ENCODE measurements at regions not wholly inside any gene's neighbourhood (a gene's known extent, or its start where the extent isn't known, plus 50 kb on each side); places are given as distances from the start of the nearest gene placed in this dataset.
"Not testable (repeated sequence)": the region's sequence is repeated elsewhere in the genome, so short reads cannot be mapped to it uniquely, and the experiment has no call there.

DNA sequence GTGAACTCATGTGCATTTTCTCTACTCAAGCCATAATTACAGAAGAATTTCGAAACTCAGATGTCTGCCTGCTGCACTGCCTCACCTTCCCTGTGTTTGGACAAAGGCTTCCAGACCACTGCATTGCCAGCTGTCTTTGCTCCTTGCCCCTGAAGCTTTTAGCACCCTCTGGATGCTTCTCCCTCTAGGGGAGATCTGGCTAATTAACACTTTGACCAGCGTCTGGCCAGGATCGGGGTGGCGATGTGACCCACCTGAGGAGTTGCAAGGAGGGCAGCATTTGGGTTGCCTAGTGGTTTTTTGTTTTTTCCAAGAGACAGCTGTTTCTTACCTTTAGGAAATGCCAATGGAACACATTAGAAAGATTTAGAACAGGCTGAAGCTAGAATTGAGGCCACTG is 127.7 kb upstream of the ZNF536 start:
- CTCF ChIA-PET, result no interaction called here
- Mint-ChIP-seq H3K4me3 (no peak overlapping the region), H3K36me3 (no peaks in the 10 kb centered on the region), H3K27me3 (peaks cover 3% of the 10 kb centered on the region), H3K27ac (no peak overlapping the region), H3K4me1 (no peaks in the 10 kb centered on the region), H3K9me3 (ENCODE audit: low read depth) (no peaks in the 10 kb centered on the region)
- no peak for DNase-seq
- ATAC-seq, result no peak

DNA sequence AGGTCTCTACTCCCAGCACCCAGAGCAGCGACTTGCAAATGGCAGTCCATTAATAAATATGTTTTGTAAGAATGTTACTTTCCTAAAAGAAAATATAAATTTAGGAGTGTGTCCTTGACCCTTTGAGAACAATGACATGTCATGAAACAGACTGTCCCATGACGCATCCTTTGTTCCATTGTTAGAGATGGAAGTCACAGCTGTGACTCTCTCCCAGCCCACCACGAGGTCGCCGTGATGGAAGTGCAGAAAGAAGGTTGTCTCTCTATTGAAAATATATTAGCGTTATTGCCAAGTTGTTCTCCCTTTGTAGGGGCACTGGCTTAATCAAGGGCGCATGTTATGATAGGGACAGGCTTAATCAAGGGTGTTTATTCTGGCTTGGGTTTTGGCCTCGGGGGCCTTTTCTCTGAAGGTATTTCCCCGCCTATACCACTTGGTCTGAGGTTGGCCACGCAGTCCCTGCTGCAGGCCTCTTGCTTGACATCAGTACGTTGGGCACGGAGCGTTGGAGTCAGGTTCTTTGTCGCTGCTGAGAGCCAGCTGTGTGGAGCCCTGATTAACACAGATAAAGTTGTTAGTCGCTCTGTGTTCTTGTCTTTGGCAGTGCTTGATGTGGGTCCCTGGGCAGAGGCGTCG is 126.7 kb upstream of the ZNF536 start:
- Mint-ChIP-seq H3K9me3 (ENCODE audit: low read depth) (no peaks in the 10 kb centered on the region), H3K36me3 (no peaks in the 10 kb centered on the region), H3K4me1 (no peaks in the 10 kb centered on the region), H3K27ac (no peak overlapping the region), H3K27me3 (peaks cover 3% of the 10 kb centered on the region), H3K4me3 (no peak overlapping the region)
- CTCF ChIA-PET, result no interaction called here
- ATAC-seq, result no peak
- no peak for DNase-seq

DNA sequence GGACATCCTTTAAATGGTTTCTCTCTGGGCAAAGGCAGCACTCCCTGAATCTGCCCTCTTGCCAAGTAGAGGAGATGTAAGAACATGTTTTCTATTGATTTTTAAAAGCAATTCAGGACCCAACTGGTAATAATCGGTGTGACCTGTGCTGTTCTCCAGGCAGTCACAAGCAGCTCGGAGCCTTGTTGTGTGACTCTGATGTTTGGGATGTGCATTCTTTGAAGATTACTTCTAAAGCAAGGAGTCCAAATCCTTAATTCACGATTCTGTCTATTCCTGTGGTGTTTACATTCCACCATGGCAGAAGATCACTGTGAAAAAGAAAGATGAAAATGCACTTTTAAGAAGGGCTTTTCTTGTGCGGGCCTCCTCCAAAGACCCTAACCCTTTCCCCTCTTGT is 122.3 kb upstream of the ZNF536 start:
- ATAC-seq, result no peak
- Mint-ChIP-seq H3K4me3 (no peak overlapping the region), H3K4me1 (no peaks in the 10 kb centered on the region), H3K9me3 (ENCODE audit: low read depth) (no peaks in the 10 kb centered on the region), H3K27me3 (peaks cover 21% of the 10 kb centered on the region), H3K27ac (no peak overlapping the region), H3K36me3 (no peaks in the 10 kb centered on the region)
- CTCF ChIA-PET, result no interaction called here
- DNase-seq, result no peak

DNA sequence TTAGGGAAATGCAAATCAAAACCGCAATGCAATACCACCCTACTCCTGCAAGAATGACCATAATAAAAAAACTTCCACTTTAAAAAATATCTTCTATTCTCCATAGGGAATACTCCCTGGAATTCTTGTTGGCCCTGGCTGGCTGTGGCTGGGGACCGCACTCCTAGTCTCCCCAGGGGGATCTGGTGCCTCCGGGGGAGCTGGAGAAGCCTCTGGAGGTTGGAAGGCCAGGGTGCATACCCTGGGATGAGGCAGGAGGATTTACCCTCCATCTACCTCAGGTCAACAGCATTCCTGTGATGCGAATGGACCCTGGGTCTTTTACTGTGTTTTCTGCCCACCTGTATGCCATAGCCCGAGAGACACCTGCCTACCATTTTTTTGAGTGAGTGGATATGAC is 120.0 kb upstream of the ZNF536 start:
- H3K4me3 Mint-ChIP-seq, result no peak overlapping the region
- peaks cover 43% of the 10 kb centered on the region for H3K27me3 Mint-ChIP-seq
- DNase-seq (no peak), ATAC-seq (no peak)
- CTCF ChIA-PET, result no interaction called here
- no peaks in the 10 kb centered on the region for H3K9me3 Mint-ChIP-seq (ENCODE audit: low read depth)
- no peaks in the 10 kb centered on the region for H3K4me1 Mint-ChIP-seq
- no peak overlapping the region for H3K27ac Mint-ChIP-seq
- H3K36me3 Mint-ChIP-seq, result no peaks in the 10 kb centered on the region

DNA sequence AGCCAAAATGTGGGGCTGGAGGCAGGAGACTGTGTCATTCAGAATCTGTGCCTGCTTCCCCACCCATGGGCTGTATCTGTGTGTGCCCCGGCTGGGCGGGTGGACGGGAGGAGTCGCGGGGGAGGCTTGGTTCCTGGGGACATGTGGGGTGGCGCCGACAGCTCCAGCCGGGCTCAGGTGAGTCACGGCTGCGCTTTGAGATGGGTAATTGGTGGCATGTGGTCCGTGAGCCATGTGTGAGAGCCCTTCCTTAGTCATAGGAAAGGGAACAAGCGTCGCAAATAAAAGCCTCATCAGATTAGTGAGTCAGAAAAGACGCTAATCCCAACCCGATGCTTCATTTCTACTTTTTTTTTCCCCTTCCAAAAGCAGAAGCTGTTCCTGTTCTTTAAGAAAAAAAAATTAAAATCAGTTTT is 118.6 kb upstream of the ZNF536 start:
- H3K27me3 Mint-ChIP-seq, result peaks cover 43% of the 10 kb centered on the region

DNA sequence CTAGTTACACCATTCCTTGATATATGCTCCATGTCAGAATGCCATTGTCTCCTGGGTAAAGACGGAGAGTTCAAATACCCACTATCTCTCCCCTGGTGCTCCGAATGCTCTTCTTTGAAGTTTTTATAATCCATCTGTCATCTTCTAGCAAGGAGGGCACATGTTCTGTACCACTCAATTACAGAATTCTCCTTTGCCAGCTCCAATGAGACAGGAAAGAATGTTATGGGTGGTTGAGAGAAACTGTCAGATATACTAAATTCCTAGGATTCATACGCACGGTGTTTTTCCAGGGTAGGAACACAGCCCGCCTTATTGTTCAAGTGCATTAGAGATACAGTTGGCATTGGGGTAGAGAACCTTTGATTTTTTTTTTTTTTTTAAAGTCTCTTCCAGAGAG is 118.0 kb upstream of the ZNF536 start:
- ATAC-seq (no peak), DNase-seq (no peak)
- Mint-ChIP-seq H3K36me3 (no peaks in the 10 kb centered on the region), H3K27me3 (peaks cover 43% of the 10 kb centered on the region), H3K27ac (no peak overlapping the region), H3K4me1 (no peaks in the 10 kb centered on the region), H3K9me3 (ENCODE audit: low read depth) (no peaks in the 10 kb centered on the region), H3K4me3 (no peak overlapping the region)
- CTCF ChIA-PET, result no interaction called here

More for the DNA sequence above, 118.6 kb upstream of the ZNF536 start:
- H3K9me3 Mint-ChIP-seq (ENCODE audit: low read depth), result no peaks in the 10 kb centered on the region
- no peaks in the 10 kb centered on the region for H3K4me1 Mint-ChIP-seq
- no peaks in the 10 kb centered on the region for H3K36me3 Mint-ChIP-seq
- H3K27ac Mint-ChIP-seq, result no peak overlapping the region
- CTCF ChIA-PET, result interaction anchor here (1.1 kb wide), 1 partner anchor 10 kb away, joined by 3 read pairs; no protein-coding TSS in a partner anchor
- ATAC-seq (no peak), DNase-seq (no peak)
- H3K4me3 Mint-ChIP-seq, result no peak overlapping the region

DNA sequence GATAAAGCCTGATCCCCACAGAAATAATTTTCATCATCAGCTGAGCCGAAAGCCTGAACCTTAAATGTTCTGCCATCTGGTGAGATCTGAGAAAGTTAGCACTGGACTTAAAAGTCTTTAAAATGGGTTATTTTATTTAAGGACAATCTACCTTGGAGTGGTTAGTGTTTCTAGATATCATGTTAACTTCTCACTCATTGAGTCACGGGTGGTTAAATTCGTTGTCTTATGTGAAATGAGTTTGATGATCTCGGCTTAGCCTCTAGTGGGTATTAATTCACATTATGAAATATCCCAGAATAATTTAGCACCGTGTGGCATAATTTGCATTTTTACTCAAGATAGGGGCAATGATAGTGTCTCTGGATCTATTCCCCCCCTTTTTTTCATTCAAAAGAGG is 117.4 kb upstream of the ZNF536 start:
- no peaks in the 10 kb centered on the region for H3K4me1 Mint-ChIP-seq
- CTCF ChIA-PET, result no interaction called here
- ATAC-seq, result no peak
- no peak overlapping the region for H3K27ac Mint-ChIP-seq
- no peak overlapping the region for H3K4me3 Mint-ChIP-seq
- no peaks in the 10 kb centered on the region for H3K36me3 Mint-ChIP-seq
- no peaks in the 10 kb centered on the region for H3K9me3 Mint-ChIP-seq (ENCODE audit: low read depth)
- peaks cover 43% of the 10 kb centered on the region for H3K27me3 Mint-ChIP-seq
- no peak for DNase-seq

DNA sequence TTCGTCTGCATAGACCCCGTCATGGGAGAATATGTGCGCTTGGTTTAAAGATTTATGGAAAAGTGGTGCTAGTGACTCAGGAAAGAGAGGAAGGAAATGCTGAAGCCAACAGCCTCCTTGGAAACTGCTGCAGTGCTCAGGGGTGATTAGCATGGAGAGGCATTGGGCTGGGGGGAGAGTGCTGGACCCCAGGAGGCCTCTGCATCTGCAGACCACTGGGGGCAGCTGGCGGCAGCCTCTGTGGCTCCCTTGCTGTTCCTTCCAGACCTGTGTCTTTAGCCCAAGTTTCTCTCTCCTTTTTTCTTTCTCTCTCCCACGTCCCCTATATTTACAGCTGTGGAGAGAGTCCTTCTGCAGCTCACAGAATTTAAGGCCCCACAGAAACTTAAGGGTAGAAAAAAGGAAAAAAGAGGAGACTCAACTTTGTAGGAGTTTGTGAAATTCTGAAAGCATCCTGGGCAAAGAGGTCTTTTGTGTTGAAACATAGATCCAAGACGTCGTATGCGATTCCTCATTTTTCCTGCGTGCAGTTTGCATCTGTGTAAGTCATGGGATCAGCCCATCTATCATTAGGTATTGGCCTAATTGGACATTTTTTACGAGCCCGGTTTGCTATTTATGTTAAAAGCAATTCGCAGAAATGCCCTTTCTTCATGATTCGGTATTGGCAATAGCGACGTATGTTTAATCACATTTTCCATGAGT is 116.2 kb upstream of the ZNF536 start:
- Mint-ChIP-seq H3K4me3 (no peak overlapping the region), H3K27me3 (peaks cover 43% of the 10 kb centered on the region), H3K4me1 (no peaks in the 10 kb centered on the region), H3K27ac (no peak overlapping the region), H3K9me3 (ENCODE audit: low read depth) (no peaks in the 10 kb centered on the region), H3K36me3 (no peaks in the 10 kb centered on the region)
- no peak for ATAC-seq
- DNase-seq, result no peak
- CTCF ChIA-PET, result no interaction called here

DNA sequence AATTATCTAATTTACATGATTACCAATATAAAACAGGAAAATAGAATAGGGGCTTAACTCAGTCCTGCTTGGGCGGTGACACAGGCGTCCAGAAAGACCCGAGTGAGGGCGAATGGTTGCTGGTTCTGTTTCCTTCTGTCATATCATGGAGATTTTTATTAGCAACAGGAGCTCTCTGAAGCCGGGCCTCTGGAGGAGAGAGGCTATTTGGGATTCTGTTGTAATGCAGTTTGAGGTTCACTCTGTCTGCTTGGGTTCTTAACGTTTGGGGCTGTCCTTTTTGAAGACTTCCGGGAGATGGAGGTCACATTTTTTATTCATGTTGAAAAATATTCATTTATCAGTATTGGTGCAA is 115.7 kb upstream of the ZNF536 start:
- H3K27ac Mint-ChIP-seq, result no peak overlapping the region
- ATAC-seq, result no peak
- CTCF ChIA-PET, result no interaction called here
- no peaks in the 10 kb centered on the region for H3K9me3 Mint-ChIP-seq (ENCODE audit: low read depth)
- H3K27me3 Mint-ChIP-seq, result peaks cover 43% of the 10 kb centered on the region
- H3K4me3 Mint-ChIP-seq, result no peak overlapping the region
- DNase-seq, result no peak
- H3K4me1 Mint-ChIP-seq, result no peaks in the 10 kb centered on the region
- H3K36me3 Mint-ChIP-seq, result no peaks in the 10 kb centered on the region

DNA sequence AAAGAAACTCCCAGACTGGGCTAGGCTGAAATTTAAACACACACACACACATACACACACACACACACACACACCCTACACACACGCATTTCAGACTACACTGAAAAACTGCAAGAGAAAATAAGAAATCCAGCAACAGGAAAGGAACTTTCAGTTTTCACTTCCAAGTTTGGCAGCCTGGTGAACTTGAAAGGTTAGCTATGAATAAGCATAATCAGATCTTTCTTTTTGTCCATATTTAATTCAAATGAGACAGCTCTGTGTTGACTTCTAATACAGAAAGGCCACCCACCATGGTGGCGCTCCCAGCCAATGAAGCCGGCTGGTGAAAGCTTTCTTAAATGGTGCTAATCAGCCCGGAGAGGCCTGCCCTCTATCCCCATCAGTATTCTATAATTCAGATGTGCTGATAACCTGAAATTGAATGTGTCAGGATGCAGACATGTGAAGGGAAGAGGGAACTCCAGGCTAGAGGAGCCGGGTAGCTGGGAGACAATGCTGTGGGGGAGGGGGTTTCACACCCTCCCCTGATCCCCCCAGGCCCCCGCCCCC is 108.3 kb upstream of the ZNF536 start:
- ATAC-seq (no peak), DNase-seq (no peak)
- no peaks in the 10 kb centered on the region for H3K4me1 Mint-ChIP-seq
- no peak overlapping the region for H3K4me3 Mint-ChIP-seq
- peaks cover 3% of the 10 kb centered on the region for H3K27me3 Mint-ChIP-seq
- CTCF ChIA-PET, result interaction anchor here (1.1 kb wide), 1 partner anchor 11 kb away, joined by 3 read pairs; no protein-coding TSS in a partner anchor
- no peaks in the 10 kb centered on the region for H3K9me3 Mint-ChIP-seq (ENCODE audit: low read depth)
- no peaks in the 10 kb centered on the region for H3K36me3 Mint-ChIP-seq
- H3K27ac Mint-ChIP-seq, result no peak overlapping the region

DNA sequence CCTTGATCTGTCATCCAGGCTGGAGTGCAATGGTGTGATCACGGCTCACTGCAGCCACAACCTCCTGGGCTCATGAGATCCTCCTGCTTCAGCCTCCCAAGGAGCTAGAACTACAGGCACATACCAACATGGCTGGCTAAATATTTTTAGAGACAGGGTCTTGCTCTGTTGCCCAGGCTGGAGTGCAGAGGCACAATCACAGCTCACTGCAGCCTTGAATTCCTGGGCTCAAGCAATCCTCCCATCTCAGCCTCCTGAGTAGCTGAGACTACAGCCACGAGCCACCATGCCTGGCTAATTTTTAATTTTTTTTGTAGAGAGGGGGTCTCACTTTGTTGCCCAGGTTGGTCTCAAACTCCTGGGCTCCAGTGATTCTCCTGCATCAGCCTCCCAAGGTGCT is 106.3 kb upstream of the ZNF536 start:
- H3K4me3 Mint-ChIP-seq; CTCF ChIA-PET; H3K9me3 Mint-ChIP-seq (ENCODE audit: low read depth); H3K4me1 Mint-ChIP-seq; DNase-seq; H3K27me3 Mint-ChIP-seq; ATAC-seq; H3K36me3 Mint-ChIP-seq; H3K27ac Mint-ChIP-seq: not testable (repeated sequence)

DNA sequence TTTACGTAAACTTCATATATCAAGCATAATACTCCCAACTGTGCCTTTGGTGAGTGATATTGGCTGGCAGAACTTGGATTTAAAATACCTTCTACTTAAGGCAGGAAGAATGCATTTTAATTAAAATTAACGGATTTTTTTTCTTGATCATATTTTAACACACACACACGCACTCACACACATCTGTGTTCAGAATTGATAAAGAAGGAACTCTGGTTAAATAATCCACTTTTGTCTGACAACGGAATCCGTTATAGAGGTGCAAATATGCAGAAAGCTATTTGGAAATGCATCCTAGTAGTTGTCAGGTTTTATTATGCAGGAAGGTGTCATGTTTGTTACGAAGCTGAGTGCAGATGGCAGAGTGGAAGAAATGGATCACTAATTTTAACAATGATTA is 105.5 kb upstream of the ZNF536 start:
- Mint-ChIP-seq H3K36me3 (no peaks in the 10 kb centered on the region), H3K4me1 (no peaks in the 10 kb centered on the region), H3K4me3 (no peak overlapping the region), H3K27ac (no peak overlapping the region), H3K9me3 (ENCODE audit: low read depth) (no peaks in the 10 kb centered on the region), H3K27me3 (peaks cover 3% of the 10 kb centered on the region)
- ATAC-seq (no peak), DNase-seq (no peak)
- CTCF ChIA-PET, result no interaction called here

DNA sequence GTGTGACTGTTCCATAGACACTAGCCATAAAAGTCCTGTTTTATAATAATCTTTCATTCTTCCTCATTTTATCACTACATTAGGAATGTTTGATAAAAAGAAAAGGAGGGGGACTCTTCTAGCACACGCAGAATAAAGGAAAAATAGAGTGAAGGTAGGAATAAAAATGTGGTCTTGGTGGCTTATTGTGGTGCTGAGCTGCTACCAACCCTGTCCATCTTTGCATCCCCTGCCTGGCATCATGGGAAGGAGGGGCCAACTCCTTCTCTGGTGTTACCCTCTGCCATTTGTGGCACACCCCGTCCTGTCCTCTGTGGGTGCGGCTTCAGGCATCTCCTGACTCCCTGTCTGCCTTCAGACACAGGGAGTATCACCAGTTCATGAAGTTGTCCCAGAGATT is 104.9 kb upstream of the ZNF536 start:
- Mint-ChIP-seq H3K27ac (no peak overlapping the region), H3K36me3 (no peaks in the 10 kb centered on the region), H3K4me3 (no peak overlapping the region), H3K4me1 (no peaks in the 10 kb centered on the region), H3K9me3 (ENCODE audit: low read depth) (no peaks in the 10 kb centered on the region), H3K27me3 (peaks cover 3% of the 10 kb centered on the region)
- no peak for ATAC-seq
- CTCF ChIA-PET, result no interaction called here
- DNase-seq, result no peak

DNA sequence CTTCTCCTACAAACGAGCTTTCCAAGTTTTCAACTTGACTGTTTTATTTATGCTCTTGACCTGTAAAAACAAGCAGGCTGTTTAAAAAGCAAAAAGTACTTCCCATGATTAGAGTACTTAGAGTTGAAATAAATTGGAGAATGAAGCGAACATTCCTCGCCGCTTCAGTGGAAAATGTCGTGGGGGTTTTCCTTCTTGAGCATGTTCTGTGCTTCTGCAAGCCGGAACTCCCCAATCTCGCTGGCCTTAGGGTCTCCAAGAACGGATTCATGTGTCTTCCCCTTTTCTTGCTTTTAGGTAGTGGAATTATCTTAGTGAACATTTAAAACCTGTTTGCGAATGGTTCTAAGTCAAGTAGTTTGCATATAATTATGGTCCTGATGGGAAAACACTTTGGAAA is 103.6 kb upstream of the ZNF536 start:
- ATAC-seq, result no peak
- no peaks in the 10 kb centered on the region for H3K36me3 Mint-ChIP-seq
- CTCF ChIA-PET, result no interaction called here

More for the DNA sequence above, 103.6 kb upstream of the ZNF536 start:
- DNase-seq, result no peak
- Mint-ChIP-seq H3K27me3 (peaks cover 3% of the 10 kb centered on the region), H3K4me1 (no peaks in the 10 kb centered on the region), H3K27ac (no peak overlapping the region), H3K9me3 (ENCODE audit: low read depth) (peaks cover 3% of the 10 kb centered on the region), H3K4me3 (no peak overlapping the region)
